Hippocampal formation (tissue), 2 donors: ENCODE measurements at regions not wholly inside any gene's neighbourhood (a gene's known extent, or its start where the extent isn't known, plus 50 kb on each side); places are given as distances from the start of the nearest gene placed in this dataset.

ENCODE experiments used
- DNase-seq, 2 donors: peaks; one replicate each; lab custom pipeline; 2025; lab: John Stamatoyannopoulos, UW

DNA sequence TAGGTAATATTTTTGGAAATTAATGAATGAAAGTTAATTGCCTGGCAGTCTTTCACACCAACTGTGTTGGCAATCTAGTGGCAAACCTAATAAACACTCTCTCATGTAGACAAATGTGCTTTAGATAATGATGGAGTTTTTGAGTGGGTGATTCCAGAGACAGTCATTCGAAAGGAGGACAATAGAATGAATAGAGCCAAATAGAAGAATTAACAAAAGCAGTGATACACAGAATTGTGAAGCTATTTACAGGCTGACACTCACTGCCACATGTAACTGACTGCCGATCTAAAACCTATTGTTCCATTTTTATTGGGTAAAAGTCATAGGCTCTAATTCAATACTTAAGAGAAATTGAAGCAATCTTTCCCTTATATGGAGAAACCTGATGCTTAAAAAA, 338.5 kb downstream of the PCDH7 start:
- peak in 1 of 2 donors; percentile 53 for DNase-seq

DNA sequence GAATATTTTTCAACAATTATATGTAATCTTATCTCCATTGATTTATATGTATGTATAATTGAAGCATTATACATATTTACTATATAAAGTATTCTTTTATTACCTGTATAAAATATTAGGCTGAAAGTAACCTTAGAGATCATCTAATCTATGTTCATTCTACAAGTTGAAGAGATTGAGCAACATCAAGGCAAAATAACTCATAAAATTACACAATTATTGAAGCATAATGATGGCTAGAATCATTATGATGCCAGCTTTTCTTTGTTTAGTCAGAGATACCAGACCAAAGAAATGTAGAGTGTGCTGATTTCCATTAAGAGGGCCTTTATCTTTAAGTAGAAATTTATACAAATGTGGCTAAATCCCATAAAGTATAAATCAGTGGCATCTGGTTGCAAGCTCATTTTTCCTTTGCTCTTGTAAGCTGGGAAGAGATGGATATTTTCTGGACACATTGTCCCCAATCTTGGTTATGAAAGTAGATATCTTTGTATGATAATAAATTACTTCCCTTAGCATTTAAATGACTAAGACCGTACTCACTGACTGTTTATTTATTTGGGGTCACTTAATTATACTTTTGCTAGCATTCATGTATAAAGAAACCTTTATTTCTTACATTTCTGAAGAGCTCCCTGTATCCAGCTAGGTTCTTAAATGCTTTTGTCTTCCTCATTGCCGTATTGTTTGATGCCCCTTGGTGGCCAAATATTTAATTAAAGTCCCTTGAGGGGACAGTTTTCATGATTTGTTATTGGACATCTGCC, 339.8 kb downstream of the PCDH7 start:
- no peak for DNase-seq

DNA sequence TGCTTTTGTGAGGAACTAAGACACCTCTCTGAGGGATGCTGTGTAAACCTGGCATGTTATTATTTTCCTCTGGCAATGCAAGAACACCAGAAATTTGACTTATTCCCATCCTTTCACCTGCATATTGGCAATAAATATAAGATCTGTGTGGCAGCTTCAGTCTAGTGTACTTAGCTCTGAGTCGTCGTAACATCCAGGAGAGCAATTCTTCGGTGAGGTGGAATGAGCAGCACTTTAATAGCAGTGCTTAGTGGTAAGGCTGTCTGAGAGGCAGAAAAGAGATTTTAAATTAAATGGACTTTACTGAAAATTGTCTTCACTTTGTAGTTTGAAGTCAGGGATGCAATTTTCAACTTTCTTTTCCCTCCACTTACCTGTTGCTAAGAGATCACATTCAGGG, 344.9 kb downstream of the PCDH7 start:
- DNase-seq, result no peak

DNA sequence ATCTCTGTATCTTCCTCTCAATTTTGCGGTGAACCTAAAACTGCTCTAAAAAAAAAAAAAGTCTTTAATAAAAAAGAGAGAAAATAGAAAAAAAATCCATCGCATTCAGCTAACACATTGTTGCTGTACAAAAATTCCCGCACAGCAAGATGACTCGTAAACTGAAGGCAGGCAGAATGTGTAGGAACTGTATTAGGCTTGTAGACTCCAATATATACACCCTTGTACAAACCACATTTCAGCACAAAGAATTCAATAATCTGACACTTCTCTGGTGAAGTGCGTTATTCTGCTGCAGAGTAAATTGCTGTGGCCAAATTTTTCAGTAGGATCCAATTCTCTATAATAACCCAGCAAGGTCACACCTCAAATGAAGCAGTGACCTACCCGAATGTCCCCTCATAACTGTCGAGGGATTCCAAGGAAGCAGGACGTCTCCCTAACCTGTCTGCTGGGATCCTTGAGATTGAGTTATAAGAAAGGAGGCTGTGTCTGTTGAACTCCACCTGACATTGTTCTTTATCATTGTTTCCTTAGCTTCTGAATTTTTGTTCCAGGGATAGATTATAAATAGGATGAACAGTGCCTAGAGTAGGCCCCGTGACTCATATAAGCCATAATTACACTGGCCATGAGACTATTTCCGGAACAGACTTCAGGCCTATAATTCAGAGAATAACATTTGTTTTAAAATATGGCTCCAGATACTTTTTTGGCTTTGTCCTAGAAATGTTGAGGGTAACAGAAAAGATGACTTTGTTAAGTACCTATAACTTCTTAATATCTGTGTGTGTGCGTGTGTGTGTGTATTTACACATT, 348.3 kb downstream of the PCDH7 start:
- DNase-seq, result no peak

DNA sequence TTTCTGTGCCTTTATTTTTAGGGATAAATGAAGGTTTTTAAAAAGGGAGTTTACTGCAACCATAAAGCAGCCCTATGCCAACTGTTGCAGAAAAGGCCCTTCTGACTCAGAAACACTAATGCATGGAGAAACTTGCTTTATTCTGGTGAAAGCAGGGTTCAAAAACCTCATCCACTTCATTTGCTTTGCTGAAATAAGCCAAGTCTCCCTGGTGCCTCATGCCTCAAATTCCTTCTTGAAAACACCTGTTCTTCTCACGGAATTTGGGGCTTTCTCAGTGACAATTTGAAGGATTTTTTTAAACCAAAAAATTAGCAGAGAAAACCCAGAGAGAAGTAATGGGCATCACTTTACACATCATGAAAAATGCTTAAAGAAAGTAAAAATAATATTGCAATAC, 349.0 kb downstream of the PCDH7 start:
- no peak for DNase-seq

DNA sequence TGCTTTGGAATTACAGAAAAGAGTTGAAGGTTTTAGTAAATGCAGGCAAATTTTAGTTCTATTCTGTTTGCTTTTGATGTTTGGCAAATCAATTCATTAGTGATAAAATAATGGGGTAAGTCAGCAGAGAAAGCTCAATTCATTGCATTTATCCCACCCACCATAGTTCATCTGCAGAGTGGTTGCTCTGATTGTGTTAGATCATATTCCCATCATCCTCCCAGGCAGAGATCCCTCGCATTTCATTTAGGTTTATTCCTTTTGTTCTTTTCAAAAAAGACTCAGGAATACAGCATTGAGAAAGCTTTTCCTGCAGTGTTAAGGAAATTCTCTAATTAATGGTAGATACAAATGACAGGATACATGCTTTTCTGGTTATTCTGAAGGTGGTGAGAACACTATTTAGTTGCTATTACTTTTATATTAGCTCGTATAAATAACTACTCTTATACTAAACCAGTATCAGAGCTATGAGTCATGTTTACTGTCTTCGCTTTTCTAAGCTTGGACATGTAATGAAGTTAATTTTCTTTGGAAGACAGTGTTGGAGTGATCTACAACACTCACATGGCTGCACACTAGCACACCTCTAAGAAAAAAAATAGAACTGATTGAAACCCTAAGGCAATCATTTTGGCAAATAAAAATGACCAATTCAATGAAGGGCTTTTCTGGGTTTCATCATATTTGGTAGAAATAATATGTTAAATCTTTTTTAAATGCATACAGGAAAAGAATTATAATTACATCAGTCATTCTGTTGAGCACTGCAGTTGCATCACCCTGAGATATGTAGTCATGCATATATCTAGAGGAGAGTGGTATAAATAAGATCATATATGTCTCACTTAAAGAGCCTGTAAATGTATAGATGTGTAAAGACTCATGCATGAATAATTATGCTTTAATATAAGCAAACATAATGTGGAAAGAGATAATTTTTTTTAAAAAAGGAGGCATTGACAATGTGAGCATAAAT, 351.6 kb downstream of the PCDH7 start:
- no peak for DNase-seq

DNA sequence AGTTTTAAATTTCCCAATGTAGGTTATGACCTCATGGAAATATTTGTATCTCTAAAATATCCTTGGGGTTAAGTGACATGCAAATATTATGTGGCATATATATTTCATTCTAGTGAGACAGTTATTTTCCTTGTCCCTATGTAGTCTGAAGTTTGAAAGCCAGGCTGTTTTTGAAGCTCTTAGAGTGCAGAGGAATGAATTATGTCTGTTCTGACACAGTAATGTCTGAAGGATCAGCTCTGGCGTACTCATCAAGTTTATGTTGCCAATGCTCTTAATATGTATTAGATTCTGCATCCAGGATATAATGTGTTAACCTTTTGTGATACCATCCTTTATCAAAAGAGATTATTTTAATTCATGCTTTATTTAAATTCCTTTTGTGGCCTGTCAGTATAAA, 355.8 kb downstream of the PCDH7 start:
- no peak for DNase-seq

DNA sequence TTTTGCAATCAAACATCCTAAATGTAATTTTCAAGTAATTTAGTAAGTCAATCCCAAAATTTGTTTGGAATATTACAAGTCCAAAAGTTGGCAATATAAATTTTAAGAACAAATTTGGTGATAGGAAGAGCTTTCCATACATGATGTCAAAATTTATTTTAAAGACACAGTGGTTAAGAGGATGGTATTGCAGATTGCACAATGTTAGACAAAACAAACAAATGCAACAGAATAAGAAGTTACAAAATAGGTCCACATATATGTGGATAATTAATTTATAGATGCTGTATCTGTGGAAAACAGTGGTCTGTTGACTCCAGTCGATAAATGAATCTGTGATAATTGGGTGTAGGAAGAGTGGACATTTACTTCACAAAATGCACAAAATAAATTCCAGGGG, 358.5 kb downstream of the PCDH7 start:
- DNase-seq, result no peak

DNA sequence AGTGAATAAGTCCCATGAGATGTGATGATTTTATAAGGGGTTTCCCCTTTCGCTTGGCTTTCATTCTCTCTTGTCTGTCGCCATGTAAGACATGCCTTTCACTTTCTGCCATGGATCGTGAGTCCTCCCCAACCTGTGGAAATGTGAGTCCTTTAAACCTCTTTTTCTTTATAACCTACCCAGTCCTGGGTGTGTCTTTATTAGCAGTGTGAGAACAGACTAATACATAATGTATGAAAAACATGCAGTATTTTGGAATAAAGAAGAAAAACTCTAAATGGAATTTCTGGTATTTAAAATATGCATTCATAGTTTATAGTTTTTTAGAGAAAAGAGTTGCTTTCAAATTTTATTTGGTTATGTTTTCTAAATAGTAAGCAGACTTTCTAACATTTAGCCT, 360.7 kb downstream of the PCDH7 start:
- no peak for DNase-seq

DNA sequence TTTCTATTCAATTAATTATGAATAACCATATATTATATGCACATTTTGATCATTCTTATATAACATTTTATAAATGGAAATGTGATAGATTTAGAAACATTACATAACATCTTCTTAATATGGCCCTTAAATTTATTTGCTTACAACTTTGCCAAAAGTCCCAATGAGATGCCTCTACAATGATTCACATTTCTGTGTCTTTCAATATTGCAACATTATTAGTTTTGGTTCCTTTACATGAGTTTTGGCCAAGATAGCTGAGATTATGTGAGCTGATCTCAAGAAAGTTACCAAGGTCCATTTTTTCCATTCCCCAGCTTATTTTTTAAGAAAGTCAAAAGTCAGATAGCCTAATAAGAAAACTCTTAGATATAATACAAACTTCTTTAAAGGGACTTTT, 361.2 kb downstream of the PCDH7 start:
- DNase-seq, result no peak

DNA sequence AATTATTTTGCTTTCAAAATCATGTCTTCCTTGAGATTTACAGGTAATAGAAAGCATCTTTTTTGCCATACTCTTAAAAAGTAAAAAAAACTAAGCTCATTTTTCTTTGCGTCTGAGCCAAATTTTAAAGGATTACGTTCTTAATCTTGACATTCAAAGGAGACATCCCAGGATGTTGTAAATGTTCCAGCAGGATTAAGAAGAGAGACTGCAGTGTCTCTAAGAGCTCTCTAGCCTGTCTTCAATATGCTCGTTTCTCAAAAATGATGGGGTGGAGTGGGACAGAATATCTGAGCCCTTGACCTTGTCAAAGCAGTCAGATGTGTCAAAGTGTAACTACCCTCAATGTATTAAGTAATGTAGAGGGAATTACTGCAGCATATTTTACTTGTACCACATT, 363.3 kb downstream of the PCDH7 start:
- DNase-seq, result no peak

DNA sequence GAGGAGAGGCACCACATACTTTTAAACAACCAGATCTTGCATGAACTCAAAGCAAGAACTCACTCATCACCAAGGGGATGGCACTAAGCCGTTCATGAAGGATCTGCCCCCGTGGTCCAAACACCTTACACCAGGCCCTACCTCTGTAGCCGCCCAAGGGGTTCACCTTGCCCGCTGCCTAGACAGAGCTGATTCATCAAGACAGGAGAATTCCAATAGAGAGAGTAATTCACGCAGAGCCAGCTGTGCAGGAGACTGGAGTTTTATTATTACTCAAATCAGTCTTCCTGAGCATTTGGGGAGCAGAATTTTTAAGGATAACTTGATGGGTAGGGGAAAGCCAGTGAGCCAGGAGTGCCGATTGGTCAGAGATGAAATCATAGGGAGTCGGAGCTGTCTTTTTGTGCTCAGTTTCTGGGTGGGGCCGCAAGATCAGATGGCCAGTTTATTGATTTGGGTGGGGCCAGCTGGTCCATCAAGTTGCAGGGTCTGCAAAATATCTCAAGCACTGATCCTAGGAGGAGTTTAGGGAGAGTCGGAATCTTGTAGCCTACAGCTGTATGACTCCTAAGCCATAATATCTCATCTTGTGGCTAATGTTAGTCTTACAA, 364.7 kb downstream of the PCDH7 start:
- no peak for DNase-seq

DNA sequence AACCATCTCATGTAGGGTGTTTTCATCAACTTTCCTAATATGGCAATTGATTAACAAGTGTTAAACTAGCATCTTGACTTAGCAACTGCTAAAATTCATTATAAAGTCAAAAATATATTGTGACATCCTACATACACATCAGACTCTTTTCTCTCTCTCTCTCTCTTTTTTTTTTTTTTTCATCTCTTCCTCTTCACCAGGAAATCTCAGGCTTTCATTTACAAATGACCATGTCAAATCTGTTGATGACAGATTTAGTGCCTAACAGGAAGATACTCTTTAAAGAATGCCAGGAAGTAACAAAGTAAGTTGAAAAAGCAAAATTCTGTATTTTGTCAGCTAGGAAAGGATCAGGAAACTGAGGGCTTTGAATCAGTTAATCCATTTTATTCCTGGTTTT, 365.5 kb downstream of the PCDH7 start:
- DNase-seq, result no peak

DNA sequence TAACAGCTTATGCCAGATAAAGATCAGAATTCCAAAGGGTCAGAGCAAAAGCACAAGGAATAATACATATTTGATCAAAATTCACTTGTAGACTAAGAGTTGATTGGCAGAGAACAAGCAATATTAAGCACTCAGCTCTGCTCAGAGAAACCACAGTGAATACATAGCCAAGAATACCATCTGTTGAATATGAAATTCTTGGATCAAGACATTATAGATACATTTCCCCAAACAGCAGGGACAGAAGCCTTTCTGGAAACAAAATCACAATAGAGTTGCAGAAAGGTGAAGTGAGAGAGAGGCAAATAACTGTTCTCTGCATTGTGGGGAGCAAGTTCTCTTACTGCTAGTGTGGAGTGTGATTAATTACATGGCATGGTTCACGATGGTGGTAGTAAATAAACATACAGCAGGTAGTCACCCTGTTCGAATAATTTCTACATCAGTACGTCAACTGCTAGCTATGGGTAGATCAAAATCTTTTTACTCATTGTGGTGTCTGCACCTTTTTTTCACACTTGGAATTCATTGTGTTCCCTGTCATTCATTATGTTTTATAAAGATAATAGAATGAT, 366.7 kb downstream of the PCDH7 start:
- DNase-seq, result no peak

DNA sequence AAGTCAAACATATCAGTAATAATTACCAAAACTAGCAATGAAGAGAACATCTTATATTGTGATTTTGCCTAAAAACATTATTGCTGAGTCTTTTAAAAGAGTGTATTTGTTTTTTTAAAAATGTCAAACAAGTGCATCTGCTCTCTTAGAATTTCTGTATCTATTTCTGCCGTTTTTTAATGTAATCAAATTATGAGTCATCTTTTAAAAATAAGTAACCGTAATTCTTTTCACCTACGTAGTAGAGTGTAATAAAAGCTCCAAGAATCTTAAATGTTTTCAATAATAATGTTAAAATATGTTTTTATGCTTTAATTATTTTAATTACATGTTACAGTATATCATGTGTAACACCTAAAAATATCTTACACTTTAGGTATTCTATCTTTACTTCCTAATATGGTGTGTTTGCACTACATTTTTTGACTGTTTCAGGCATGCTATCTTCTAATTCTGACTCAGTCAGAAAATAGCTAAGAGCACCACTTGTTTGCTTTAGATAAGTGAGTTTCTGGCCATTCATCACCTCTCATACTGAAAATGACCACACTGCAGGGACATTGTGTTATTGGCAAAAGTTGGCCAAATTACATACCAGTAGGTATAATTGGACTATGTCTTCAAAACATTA, 368.5 kb downstream of the PCDH7 start:
- DNase-seq, result no peak

DNA sequence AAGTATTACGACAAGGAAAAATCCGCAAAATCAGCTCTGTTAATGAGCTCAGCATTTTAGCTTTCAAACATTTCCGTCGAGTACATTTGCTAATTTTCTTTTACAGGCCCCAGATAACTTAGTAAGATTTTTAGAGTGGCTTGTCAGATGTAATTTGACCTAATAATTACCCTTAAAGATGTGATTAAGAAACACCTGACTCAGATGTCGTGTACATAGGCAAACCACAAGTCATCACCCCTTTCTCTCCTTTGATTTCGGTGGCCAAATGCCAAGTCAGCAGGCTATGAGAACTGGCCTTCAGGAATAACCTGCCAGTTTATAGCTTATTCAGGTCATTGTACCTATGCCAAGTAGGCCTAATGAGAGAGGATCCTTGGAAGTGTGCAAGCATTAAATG, 369.6 kb downstream of the PCDH7 start:
- DNase-seq, result no peak

DNA sequence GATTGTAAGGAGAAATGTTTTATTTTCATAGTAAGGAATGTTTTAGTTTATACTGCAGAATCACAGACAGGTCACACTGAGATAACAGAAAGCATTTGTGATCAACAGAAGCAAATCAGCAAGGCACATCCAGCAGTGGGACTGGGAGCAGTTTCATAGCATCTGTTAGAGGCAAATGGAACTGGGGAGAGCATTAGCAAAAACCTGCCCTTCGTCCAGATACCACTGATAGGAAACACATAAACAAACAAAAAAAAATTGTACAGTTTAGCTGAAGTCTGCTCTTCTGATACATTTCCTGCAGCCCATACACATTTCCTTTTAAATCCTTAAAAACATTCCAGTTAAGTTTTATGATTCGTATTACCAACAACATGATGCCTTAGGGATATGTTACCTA, 374.3 kb downstream of the PCDH7 start:
- no peak for DNase-seq

DNA sequence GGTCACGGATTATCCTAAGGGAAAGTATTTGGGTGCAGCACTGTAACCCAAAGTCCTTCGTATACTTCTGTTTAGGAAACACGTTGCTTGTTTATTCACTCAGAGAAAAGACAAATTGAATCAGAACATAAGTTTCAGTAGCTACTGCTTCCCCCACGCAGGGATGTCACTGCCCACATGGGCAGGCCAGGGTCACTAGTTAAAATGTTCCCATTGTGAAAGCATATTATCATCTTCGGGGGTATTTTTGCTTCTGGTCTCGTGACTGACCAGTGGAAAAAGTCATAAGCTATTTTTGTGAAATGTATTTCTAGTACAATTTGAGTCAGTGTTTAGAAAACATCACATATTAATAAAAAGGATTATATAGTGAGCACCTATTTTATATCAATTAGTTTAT, 377.8 kb downstream of the PCDH7 start:
- no peak for DNase-seq

DNA sequence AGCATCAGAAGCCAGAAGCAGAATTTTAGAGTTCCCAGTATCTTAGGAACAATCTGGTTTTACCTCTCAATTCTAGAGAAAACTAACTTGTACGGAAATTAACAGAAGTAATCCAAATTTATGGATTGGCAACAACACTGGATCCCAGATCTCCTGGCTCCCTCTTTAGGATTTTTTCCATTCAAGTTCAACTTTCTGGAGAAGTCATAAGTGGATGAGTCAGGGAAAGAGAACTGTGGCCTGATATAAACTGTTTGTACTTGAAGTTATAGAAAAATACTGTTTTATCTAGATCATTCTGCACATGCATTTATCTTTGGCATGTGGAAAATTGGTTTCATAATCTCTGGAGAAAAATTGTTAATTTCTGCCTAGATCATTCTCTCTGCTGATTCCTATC, 380.4 kb downstream of the PCDH7 start:
- no peak for DNase-seq

DNA sequence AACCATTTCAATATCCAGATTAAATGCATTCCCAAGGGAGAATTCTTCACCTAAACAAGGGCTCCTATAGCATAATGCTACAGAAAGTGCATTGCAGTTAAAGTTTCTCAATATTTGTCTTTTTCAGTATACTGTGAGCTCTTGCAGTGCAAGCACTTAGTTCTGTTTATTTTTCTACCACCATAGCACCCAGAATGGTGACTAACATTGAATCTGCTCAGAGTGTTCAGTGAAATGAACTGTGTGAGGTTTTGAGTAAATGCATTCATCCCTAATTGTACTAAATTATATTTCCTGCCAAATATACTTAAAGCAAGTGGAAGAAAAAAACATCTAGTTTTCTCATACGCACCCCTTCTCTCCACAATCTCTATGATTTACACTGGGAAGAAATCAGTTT, 383.9 kb downstream of the PCDH7 start:
- DNase-seq, result no peak

DNA sequence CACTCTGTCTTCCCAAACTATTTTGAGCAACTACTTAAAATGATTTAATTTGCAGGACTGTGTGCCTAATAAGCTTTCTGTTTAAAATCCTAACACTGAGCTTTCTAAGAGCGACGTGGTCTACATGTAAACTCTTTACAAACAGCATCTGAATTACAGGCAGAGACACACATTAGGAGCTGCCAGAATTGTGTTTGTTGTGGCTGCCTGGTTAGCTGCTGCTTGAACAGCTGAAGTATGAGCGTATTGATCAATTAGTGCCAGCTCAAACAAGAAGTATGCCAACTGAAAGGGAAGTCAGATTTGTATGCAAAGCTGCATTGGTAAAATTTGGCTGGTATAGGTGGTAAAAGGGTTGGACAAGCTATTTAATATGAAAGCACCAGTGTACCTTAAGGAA, 384.4 kb downstream of the PCDH7 start:
- DNase-seq, result no peak
